Lung (tissue), 11 donors: ENCODE measurements at regions not wholly inside any gene's neighbourhood (a gene's known extent, or its start where the extent isn't known, plus 50 kb on each side); places are given as distances from the start of the nearest gene placed in this dataset.

Experiments
- ATAC-seq: fragments of 200-7000 bp; cut with Tn5 transposase; one replicate; pipeline ENCODE4 v1.9.1; 2020; ENCODE audit warnings: moderate number of reproducible peaks; ENCODE audit not compliant: insufficient read depth, low FRiP score
- DNase-seq, 3 donors: peaks; one replicate each; pipeline ENCODE4 v3.0.0-alpha.2; 2013 to 2017
- H3K27ac ChIP-seq, 2 donors: one replicate each; pipeline ENCODE4 v1.5.1; 2013; ENCODE audit warnings: mild to moderate bottlenecking in 2 of 2, moderate library complexity in 2 of 2, control low read depth in 1 of 2, inconsistent platforms in 1 of 2, low read depth in 1 of 2, low read length in 1 of 2
- H3K27me3 ChIP-seq, 3 donors: one replicate each; pipeline ENCODE4 v1.5.1; 2013; ENCODE audit warnings: low read length in 2 of 3; ENCODE audit not compliant: control insufficient read depth in 3 of 3, insufficient read depth in 3 of 3
- H3K36me3 ChIP-seq, 4 donors: one replicate each; pipeline ENCODE4 v1.5.1; 2013; ENCODE audit warnings: low read length in 4 of 4, mild to moderate bottlenecking in 1 of 4, moderate library complexity in 1 of 4; ENCODE audit not compliant: control insufficient read depth in 4 of 4, insufficient read depth in 4 of 4
- H3K4me1 ChIP-seq, 5 donors: one replicate each; pipeline ENCODE4 v1.5.1; 2013; ENCODE audit warnings: low read length in 5 of 5, mild to moderate bottlenecking in 2 of 5, moderate library complexity in 1 of 5; ENCODE audit not compliant: control insufficient read depth in 5 of 5, insufficient read depth in 5 of 5
- H3K4me3 ChIP-seq: one replicate; pipeline ENCODE4 v1.5.1; 2013; ENCODE audit warnings: mild to moderate bottlenecking, control low read depth, moderate library complexity
- H3K9ac ChIP-seq, 2 donors: one replicate each; pipeline ENCODE4 v1.5.1; 2013; ENCODE audit warnings: low read length in 2 of 2, control low read depth in 1 of 2; ENCODE audit not compliant: insufficient read depth in 1 of 2
- H3K9me3 ChIP-seq, 4 donors: one replicate each; pipeline ENCODE4 v1.5.1; 2013; ENCODE audit warnings: low read length in 3 of 4, mild to moderate bottlenecking in 1 of 4, moderate library complexity in 1 of 4; ENCODE audit not compliant: control insufficient read depth in 4 of 4, insufficient read depth in 3 of 4
- CTCF ChIP-seq: IDR thresholded peaks from 2 replicates; pipeline ENCODE4 v1.5.1; 2012; ENCODE audit warnings: mild to moderate bottlenecking; ENCODE audit errors: control extremely low read depth, extremely low read depth
- whole genome bisulfite sequencing, 2 donors: extraction: QIAGEN DNeasy Blood & Tissue Kit; methylation state at CpG; one replicate each; pipeline ENCODE4 v1.1.7; 2013; 5-methylcytosine and 5-hydroxymethylcytosine counted together
- donor health status: control.
- donor health status: control.
- donor health status: Bipolar disorder and iron deficiency.
- donor health status: healthy.
- donor health status: DM: yes; HTN: yes; CAD: no.

GRCh38 chr3:194212161-194212844 is 76.4 kb downstream of the HES1 start:
- Histone ChIP-seq H3K9ac (no peak overlapping the region), H3K4me1 (peaks cover 0 to 13% (median 7%) of the 10 kb centered on the region in 5 donors), H3K9me3 (no peaks in the 10 kb centered on the region), H3K27me3 (no peaks in the 10 kb centered on the region), H3K4me3 (no peak overlapping the region), H3K36me3 (no peaks in the 10 kb centered on the region), H3K27ac (no peak overlapping the region)
- TF ChIP-seq CTCF: no peak
- WGBS, 2 donors: 51 to 57% methylated on average over 13 of the region's 13 CpGs
- no peak for ATAC-seq
- DNase-seq: peak in 1 of 3 donors; percentile 46

DNA sequence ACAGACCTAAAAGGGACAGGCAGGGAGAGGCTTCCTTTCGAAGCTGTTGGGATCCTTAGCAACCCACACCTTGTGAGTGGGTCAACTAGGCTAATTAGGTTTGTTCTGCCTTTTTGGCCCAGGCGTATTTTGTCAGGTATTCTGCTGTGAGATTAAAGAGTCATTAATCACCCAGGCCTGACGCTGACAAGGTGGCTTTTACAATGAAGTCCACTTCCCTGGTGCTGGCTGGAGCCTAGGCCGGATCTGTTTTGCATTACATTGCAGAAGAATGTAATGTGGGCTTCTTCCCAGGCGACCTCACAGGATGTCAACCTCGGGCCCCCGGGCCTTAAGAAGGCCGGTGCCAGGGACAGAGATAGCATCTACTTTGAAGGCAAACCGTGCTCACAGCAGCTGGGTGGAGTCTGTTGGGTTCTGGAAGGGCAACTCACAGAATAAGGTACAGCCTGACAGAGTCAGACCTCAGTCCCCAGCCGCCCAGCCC is 76.9 kb downstream of the HES1 start:
- 39 to 51% methylated on average over 10 of the region's 10 CpGs for WGBS, 2 donors

GRCh38 chr3:194215392-194215791 is 79.4 kb downstream of the HES1 start:
- Histone ChIP-seq H3K9me3 (no peaks in the 10 kb centered on the region), H3K27me3 (no peaks in the 10 kb centered on the region), H3K27ac (no peak overlapping the region), H3K4me1 (peaks cover 0 to 21% (median 7%) of the 10 kb centered on the region in 5 donors), H3K36me3 (no peaks in the 10 kb centered on the region), H3K4me3 (no peak overlapping the region), H3K9ac (no peak overlapping the region)
- no peak for ATAC-seq
- 75 to 77% methylated on average over 6 of the region's 6 CpGs for WGBS, 2 donors
- TF ChIP-seq CTCF: no peak
- DNase-seq: no peak

More for the DNA sequence above, 76.9 kb downstream of the HES1 start:
- Histone ChIP-seq H3K4me1 (peaks cover 0 to 13% (median 7%) of the 10 kb centered on the region in 5 donors), H3K27me3 (no peaks in the 10 kb centered on the region), H3K9ac (no peak overlapping the region), H3K36me3 (no peaks in the 10 kb centered on the region), H3K4me3 (no peak overlapping the region), H3K9me3 (no peaks in the 10 kb centered on the region), H3K27ac (no peak overlapping the region)
- DNase-seq (peak in 2 of 3 donors; percentile 28 to 42), ATAC-seq (no peak)
- no peak for TF ChIP-seq CTCF
